IMR-90 (cell line): ENCODE measurements at regions not wholly inside any gene's neighbourhood (a gene's known extent, or its start where the extent isn't known, plus 50 kb on each side); places are given as distances from the start of the nearest gene placed in this dataset.

Experiments used
- ATAC-seq: fragments of 200-7000 bp; cut with Tn5 transposase; 2 replicates; pipeline ENCODE4 v1.9.1; 2020; ENCODE audit warnings: low read depth, mild to moderate bottlenecking, moderate library complexity
- BruUV-seq: library from RNA; stranded (reverse); fragments of 400-500 nt; replicated peaks from 2 replicates; lab custom pipeline; 2021; lab: Mats Ljungman, UMichigan
- CTCF ChIA-PET: fragments of 300-600 bp; formaldehyde crosslinking; extraction: SDS; loops from one replicate; lab custom pipeline; 2021; ENCODE audit warnings: antibody characterized with exemption; lab: Yijun Ruan, JAX
- POLR2A ChIA-PET: fragments of 300-600 bp; sonication (Branson Sonifier 250); formaldehyde crosslinking; loops from one replicate; lab custom pipeline; 2022; ENCODE audit warnings: antibody characterized with exemption; ENCODE audit not compliant: unreplicated experiment; lab: Charles Lee
- DNase-seq: peaks from one replicate; pipeline ENCODE4 v3.0.0; 2013
- H2AFZ ChIP-seq: replicated peaks from 2 replicates; pipeline ENCODE3; 2013; ENCODE audit warnings: low read length, mild to moderate bottlenecking; ENCODE audit not compliant: poor library complexity
- H2AK5ac ChIP-seq: 2 replicates; pipeline ENCODE4 v1.6.1; 2013; ENCODE audit warnings: low read depth, low read length, inconsistent platforms
- H2AK9ac ChIP-seq: replicated peaks from 2 replicates; pipeline ENCODE3; 2013; ENCODE audit warnings: mild to moderate bottlenecking, low read depth, low read length, moderate library complexity; ENCODE audit not compliant: poor library complexity
- H2BK120ac ChIP-seq: 2 replicates; pipeline ENCODE4 v1.6.1; 2013; ENCODE audit warnings: low read depth, low read length, inconsistent platforms
- H2BK15ac ChIP-seq: 3 replicates; pipeline ENCODE4 v1.6.1; 2013; ENCODE audit warnings: low read depth, low read length, inconsistent platforms
- H2BK20ac ChIP-seq: 2 replicates; pipeline ENCODE4 v1.6.1; 2013; ENCODE audit warnings: low read depth, mild to moderate bottlenecking, inconsistent platforms, low read length, moderate library complexity
- H2BK5ac ChIP-seq: 2 replicates; pipeline ENCODE4 v1.6.1; 2013; ENCODE audit warnings: mild to moderate bottlenecking, low read depth, low read length, inconsistent platforms; ENCODE audit not compliant: poor library complexity, severe bottlenecking
- H3K14ac ChIP-seq: replicated peaks from 2 replicates; pipeline ENCODE4 v1.6.1; 2013; ENCODE audit warnings: low read depth, low read length, inconsistent platforms
- H3K18ac ChIP-seq: 2 replicates; pipeline ENCODE4 v1.6.1; 2013; ENCODE audit warnings: low read depth, low read length, control low read depth
- H3K23ac ChIP-seq: 2 replicates; pipeline ENCODE4 v1.6.1; 2013; ENCODE audit warnings: low read depth, low read length, inconsistent platforms
- H3K27ac ChIP-seq: 2 replicates; pipeline ENCODE4 v1.5.1; 2013; ENCODE audit warnings: mild to moderate bottlenecking, control low read depth, low read length; ENCODE audit not compliant: insufficient read depth
- H3K27me3 ChIP-seq: 2 replicates; pipeline ENCODE4 v1.6.1; 2013; ENCODE audit warnings: low read length; ENCODE audit not compliant: control insufficient read depth, insufficient read depth
- H3K36me3 ChIP-seq: 2 replicates; pipeline ENCODE4 v1.6.1; 2013; ENCODE audit warnings: low read length, mixed read lengths; ENCODE audit not compliant: control insufficient read depth, insufficient read depth
- H3K4ac ChIP-seq: 2 replicates; pipeline ENCODE4 v1.6.1; 2013; ENCODE audit warnings: low read depth, low read length, inconsistent platforms
- H3K4me1 ChIP-seq: 2 replicates; pipeline ENCODE4 v1.6.1; 2013; ENCODE audit warnings: low read length, mixed read lengths; ENCODE audit not compliant: control insufficient read depth, insufficient read depth
- H3K4me2 ChIP-seq: 2 replicates; pipeline ENCODE4 v1.6.1; 2013; ENCODE audit warnings: low read depth, mild to moderate bottlenecking, control low read depth, low read length, moderate library complexity
- H3K4me3 ChIP-seq: 2 replicates; pipeline ENCODE4 v1.5.1; 2013; ENCODE audit warnings: low read depth, mild to moderate bottlenecking, control low read depth, low read length, moderate library complexity; ENCODE audit not compliant: insufficient read depth
- H3K56ac ChIP-seq: 2 replicates; pipeline ENCODE4 v1.6.1; 2013; ENCODE audit warnings: low read length, inconsistent platforms; ENCODE audit not compliant: insufficient read depth; ENCODE audit errors: extremely low read depth
- H3K79me1 ChIP-seq, 2 experiments: 2 replicates each; pipeline ENCODE4 v1.6.1; 2013; ENCODE audit warnings: low read length in 2 of 2, inconsistent platforms in 1 of 2, low read depth in 1 of 2
- H3K9ac ChIP-seq: 2 replicates; pipeline ENCODE4 v1.6.1; 2013; ENCODE audit warnings: low read depth, low read length, control low read depth
- H3K9me1 ChIP-seq: 2 replicates; pipeline ENCODE4 v1.6.1; 2013; ENCODE audit warnings: low read length, inconsistent platforms; ENCODE audit not compliant: insufficient read depth
- H3K9me3 ChIP-seq: 2 replicates; pipeline ENCODE4 v1.6.1; 2013; ENCODE audit warnings: low read length; ENCODE audit not compliant: control insufficient read depth, insufficient read depth
- H4K20me1 ChIP-seq: 2 replicates; pipeline ENCODE4 v1.6.1; 2013; ENCODE audit warnings: low read length, inconsistent platforms; ENCODE audit not compliant: insufficient read depth
- H4K5ac ChIP-seq: 2 replicates; pipeline ENCODE4 v1.6.1; 2013; ENCODE audit warnings: mild to moderate bottlenecking, low read depth, low read length, control low read depth
- H4K8ac ChIP-seq, 2 experiments: 2 replicates each; pipeline ENCODE4 v1.6.1; 2013; ENCODE audit warnings: low read depth in 2 of 2, low read length in 2 of 2, control low read depth in 1 of 2, inconsistent platforms in 1 of 2
- H4K91ac ChIP-seq: 2 replicates; pipeline ENCODE4 v1.6.1; 2013; ENCODE audit warnings: low read depth, low read length, inconsistent platforms; ENCODE audit not compliant: insufficient read depth
- BHLHE40 ChIP-seq: fragments of 150-350 bp; IDR thresholded peaks from 2 replicates; pipeline ENCODE4 v1.6.1; 2016; ENCODE audit warnings: mild to moderate bottlenecking, low read depth, low read length
- CEBPB ChIP-seq: IDR thresholded peaks from 2 replicates; pipeline ENCODE4 v1.6.1; 2012; ENCODE audit warnings: low read depth, low read length, improper control_type of control experiment
- CHD1 ChIP-seq: IDR thresholded peaks from 2 replicates; pipeline ENCODE4 v1.6.1; 2012; ENCODE audit warnings: low read depth, low read length, improper control_type of control experiment
- ELK1 ChIP-seq: fragments of 150-350 bp; IDR thresholded peaks from 2 replicates; pipeline ENCODE4 v1.6.1; 2016; ENCODE audit warnings: low read depth, mild to moderate bottlenecking, low read length, moderate library complexity, borderline replicate concordance
- FOS ChIP-seq: fragments of 150-350 bp; IDR thresholded peaks from 2 replicates; pipeline ENCODE4 v1.6.1; 2016; ENCODE audit warnings: low read depth, low read length
- MAFK ChIP-seq: IDR thresholded peaks from 2 replicates; pipeline ENCODE4 v1.6.1; 2012; ENCODE audit warnings: low read depth, low read length, improper control_type of control experiment
- MAZ ChIP-seq: IDR thresholded peaks from 2 replicates; pipeline ENCODE4 v1.6.1; 2012; ENCODE audit warnings: low read depth, mild to moderate bottlenecking, low read length, improper control_type of control experiment, moderate library complexity, borderline replicate concordance
- MXI1 ChIP-seq: IDR thresholded peaks from 2 replicates; pipeline ENCODE4 v1.6.1; 2012; ENCODE audit warnings: low read depth, mild to moderate bottlenecking, low read length, moderate library complexity, borderline replicate concordance
- NFE2L2 ChIP-seq: fragments of 150-350 bp; IDR thresholded peaks from 2 replicates; pipeline ENCODE4 v1.6.1; 2016; ENCODE audit warnings: low read depth, mild to moderate bottlenecking, low read length
- POLR2A ChIP-seq: IDR thresholded peaks from 2 replicates; pipeline ENCODE4 v1.6.1; 2012; ENCODE audit warnings: mild to moderate bottlenecking, low read depth, low read length
- RAD21 ChIP-seq: IDR thresholded peaks from 2 replicates; pipeline ENCODE4 v1.6.1; 2012; ENCODE audit warnings: low read length, improper control_type of control experiment
- RCOR1 ChIP-seq: IDR thresholded peaks from 2 replicates; pipeline ENCODE4 v1.6.1; 2012; ENCODE audit warnings: mild to moderate bottlenecking, low read length, improper control_type of control experiment; ENCODE audit not compliant: insufficient replicate concordance
- RFX5 ChIP-seq: IDR thresholded peaks from 2 replicates; pipeline ENCODE4 v1.8.0; 2012; ENCODE audit warnings: low read depth, mild to moderate bottlenecking, low read length, moderate library complexity
- SMC3 ChIP-seq: fragments of 150-350 bp; IDR thresholded peaks from 2 replicates; pipeline ENCODE4 v1.6.1; 2016; ENCODE audit warnings: low read depth, mild to moderate bottlenecking, antibody characterized with exemption, low read length, moderate library complexity
- WGBS, 2 experiments: methylation state at CpG; one replicate each; pipeline versions ENCODE4 v1.1.5 to v1.1.7; 2013; ENCODE audit warnings: missing lambda C conversion rate in 2 of 2; ENCODE audit not compliant: insufficient read length in 1 of 2; ENCODE audit errors: extremely low coverage in 2 of 2; 5-methylcytosine and 5-hydroxymethylcytosine counted together
- dilution Hi-C: fragments of 300-500 bp; cut with HindIII; formaldehyde crosslinking; loops from one replicate; pipeline ENCODE4 v1.14.3; 2018; ENCODE audit warnings: low sequenced_read_pairs; ENCODE audit not compliant: unreplicated experiment
- in situ Hi-C: fragments of 300-500 bp; cut with MboI; formaldehyde crosslinking; loops from 3 replicates; pipeline ENCODE4 v1.14.3; 2019; ENCODE audit warnings: low sequenced_read_pairs, inconsistent platforms, mixed read lengths
- intact Hi-C: fragments of 100-400 bp; cut with micrococcal nuclease; formaldehyde crosslinking; loops from 2 replicates; pipeline ENCODE4 v1.10.0; 2022
- TF ChIP-seq, protein P1 (sequence below): conservative IDR thresholded peaks from 2 replicates; pipeline ENCODE4 v1.5.1; 2012; ENCODE audit warnings: mild to moderate bottlenecking, low read depth, low read length, improper control_type of control experiment
- TF ChIP-seq, protein P2 (sequence below): fragments of 150-350 bp; IDR thresholded peaks from 2 replicates; pipeline ENCODE4 v1.6.1; 2017; ENCODE audit warnings: mild to moderate bottlenecking, antibody characterized with exemption, low read length, low read depth

GRCh38 chr10:43885842-43886241, 237.2 kb upstream of the ZNF32 start:
- dilution Hi-C loops (no loop called here), intact Hi-C loops (no loop called here), in situ Hi-C loops (no loop called here)
- Histone ChIP-seq H2BK20ac (peak overlapping the region; percentile 50), H3K18ac (no peak overlapping the region), H3K79me1 (no peaks in the 10 kb centered on the region), H3K9me3 (no peaks in the 10 kb centered on the region), H3K9ac (no peak overlapping the region), H4K91ac (peak overlapping the region; percentile 72), H3K4me1 (peaks cover 7% of the 10 kb centered on the region), H2AFZ (no peak overlapping the region), H2BK15ac (peak overlapping the region; percentile 86), H3K56ac (no peak overlapping the region), H3K4me3 (no peak overlapping the region), H4K20me1 (no peaks in the 10 kb centered on the region), H3K36me3 (no peaks in the 10 kb centered on the region), H4K5ac (no peak overlapping the region), H2BK5ac (no peak overlapping the region), H3K27me3 (no peaks in the 10 kb centered on the region), H3K14ac (0 out of 2 replicates have a peak overlapping the region, but pooled peaks have one; percentile 28), H2AK9ac (no peak overlapping the region), H2AK5ac (peak overlapping the region; percentile 58), H2BK120ac (peak overlapping the region; percentile 84), H3K23ac (no peak overlapping the region), H3K4me2 (no peak overlapping the region), H3K4ac (no peak overlapping the region; the same call in 1 of the 2 replicates), H4K8ac (no peak overlapping the region), H3K9me1 (peaks cover 8% of the 10 kb centered on the region; the same call in 1 of the 2 replicates), H3K27ac (no peak overlapping the region)
- no peak for ATAC-seq
- TF ChIP-seq FOS (no peak), CHD1 (no peak), BHLHE40 (no peak), NFE2L2 (no peak), POLR2A (no peak), RCOR1 (no peak), MXI1 (no peak), RAD21 (no peak), ELK1 (no peak), SMC3 (no peak), CEBPB (no peak), RFX5 (no peak), MAFK (no peak), MAZ (no peak)
- TF ChIP-seq, protein P1, sequence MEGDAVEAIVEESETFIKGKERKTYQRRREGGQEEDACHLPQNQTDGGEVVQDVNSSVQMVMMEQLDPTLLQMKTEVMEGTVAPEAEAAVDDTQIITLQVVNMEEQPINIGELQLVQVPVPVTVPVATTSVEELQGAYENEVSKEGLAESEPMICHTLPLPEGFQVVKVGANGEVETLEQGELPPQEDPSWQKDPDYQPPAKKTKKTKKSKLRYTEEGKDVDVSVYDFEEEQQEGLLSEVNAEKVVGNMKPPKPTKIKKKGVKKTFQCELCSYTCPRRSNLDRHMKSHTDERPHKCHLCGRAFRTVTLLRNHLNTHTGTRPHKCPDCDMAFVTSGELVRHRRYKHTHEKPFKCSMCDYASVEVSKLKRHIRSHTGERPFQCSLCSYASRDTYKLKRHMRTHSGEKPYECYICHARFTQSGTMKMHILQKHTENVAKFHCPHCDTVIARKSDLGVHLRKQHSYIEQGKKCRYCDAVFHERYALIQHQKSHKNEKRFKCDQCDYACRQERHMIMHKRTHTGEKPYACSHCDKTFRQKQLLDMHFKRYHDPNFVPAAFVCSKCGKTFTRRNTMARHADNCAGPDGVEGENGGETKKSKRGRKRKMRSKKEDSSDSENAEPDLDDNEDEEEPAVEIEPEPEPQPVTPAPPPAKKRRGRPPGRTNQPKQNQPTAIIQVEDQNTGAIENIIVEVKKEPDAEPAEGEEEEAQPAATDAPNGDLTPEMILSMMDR = no peak
- TF ChIP-seq, protein P2, sequence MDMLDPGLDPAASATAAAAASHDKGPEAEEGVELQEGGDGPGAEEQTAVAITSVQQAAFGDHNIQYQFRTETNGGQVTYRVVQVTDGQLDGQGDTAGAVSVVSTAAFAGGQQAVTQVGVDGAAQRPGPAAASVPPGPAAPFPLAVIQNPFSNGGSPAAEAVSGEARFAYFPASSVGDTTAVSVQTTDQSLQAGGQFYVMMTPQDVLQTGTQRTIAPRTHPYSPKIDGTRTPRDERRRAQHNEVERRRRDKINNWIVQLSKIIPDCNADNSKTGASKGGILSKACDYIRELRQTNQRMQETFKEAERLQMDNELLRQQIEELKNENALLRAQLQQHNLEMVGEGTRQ = no peak
- DNase-seq = no peak
- no TSS peak for BruUV-seq
- POLR2A ChIA-PET = no interaction called here
- CTCF ChIA-PET = no interaction called here
- no CpG with 5 or more reads among the region's 2 CpGs for WGBS, 2 experiments
